OCI-LY1 (cell line): ENCODE measurements at regions not wholly inside any gene's neighbourhood (a gene's known extent, or its start where the extent isn't known, plus 50 kb on each side); places are given as distances from the start of the nearest gene placed in this dataset.

Experiments
- EZH2 ChIP-seq: fragments of 200-600 bp; sonication (generic), shearing (Covaris generic); IDR thresholded peaks from 2 replicates; pipeline ENCODE4 v1.8.0; 2017; ENCODE audit warnings: borderline replicate concordance, mixed run types, mild to moderate bottlenecking, antibody characterized with exemption, low read length, moderate library complexity, mixed read lengths
- TF ChIP-seq, protein P1 (sequence below): fragments of 200-600 bp; sonication (generic), shearing (Covaris generic); IDR thresholded peaks from 2 replicates; pipeline ENCODE4 v1.5.1; 2017; ENCODE audit warnings: mild to moderate bottlenecking, antibody characterized with exemption, low read length, moderate library complexity, mixed read lengths

DNA sequence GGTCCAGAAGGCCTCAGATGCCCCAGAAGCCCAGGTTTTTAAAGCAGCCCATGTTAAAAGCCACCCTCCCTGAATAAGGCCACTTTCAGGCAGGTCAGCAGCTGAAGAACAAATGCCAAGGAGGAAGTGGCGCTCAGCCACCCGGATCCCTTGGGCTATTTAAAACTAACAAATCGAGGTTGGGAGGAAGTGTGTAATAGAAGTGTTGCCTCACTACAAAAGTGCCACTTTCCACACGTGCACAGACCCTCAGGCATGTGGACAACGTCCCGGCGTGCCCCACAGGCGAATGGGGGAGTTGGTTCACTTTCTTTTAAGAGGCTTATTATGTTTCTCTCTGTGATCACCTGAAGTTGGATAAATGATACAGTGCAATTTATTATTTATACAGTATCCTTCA, 173.8 kb upstream of the SALL3 start:
- TF ChIP-seq, protein P1, sequence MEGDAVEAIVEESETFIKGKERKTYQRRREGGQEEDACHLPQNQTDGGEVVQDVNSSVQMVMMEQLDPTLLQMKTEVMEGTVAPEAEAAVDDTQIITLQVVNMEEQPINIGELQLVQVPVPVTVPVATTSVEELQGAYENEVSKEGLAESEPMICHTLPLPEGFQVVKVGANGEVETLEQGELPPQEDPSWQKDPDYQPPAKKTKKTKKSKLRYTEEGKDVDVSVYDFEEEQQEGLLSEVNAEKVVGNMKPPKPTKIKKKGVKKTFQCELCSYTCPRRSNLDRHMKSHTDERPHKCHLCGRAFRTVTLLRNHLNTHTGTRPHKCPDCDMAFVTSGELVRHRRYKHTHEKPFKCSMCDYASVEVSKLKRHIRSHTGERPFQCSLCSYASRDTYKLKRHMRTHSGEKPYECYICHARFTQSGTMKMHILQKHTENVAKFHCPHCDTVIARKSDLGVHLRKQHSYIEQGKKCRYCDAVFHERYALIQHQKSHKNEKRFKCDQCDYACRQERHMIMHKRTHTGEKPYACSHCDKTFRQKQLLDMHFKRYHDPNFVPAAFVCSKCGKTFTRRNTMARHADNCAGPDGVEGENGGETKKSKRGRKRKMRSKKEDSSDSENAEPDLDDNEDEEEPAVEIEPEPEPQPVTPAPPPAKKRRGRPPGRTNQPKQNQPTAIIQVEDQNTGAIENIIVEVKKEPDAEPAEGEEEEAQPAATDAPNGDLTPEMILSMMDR, result no peak
- TF ChIP-seq EZH2, result no peak
